GM18508 (cell line): ENCODE measurements at regions not wholly inside any gene's neighbourhood (a gene's known extent, or its start where the extent isn't known, plus 50 kb on each side); places are given as distances from the start of the nearest gene placed in this dataset.
A peak's percentile ranks its signal among the peaks of the same experiment; 100 is the strongest.
"Not testable (repeated sequence)": the region's sequence is repeated elsewhere in the genome, so short reads cannot be mapped to it uniquely, and the experiment has no call there.

Source experiments
- ATAC-seq: cut with Tn5 transposase; IDR thresholded peaks from one replicate; pipeline ENCODE4 v1.9.1; 2021; ENCODE audit warnings: moderate number of reproducible peaks; ENCODE audit not compliant: insufficient read depth, unreplicated experiment

GRCh38 chr6:141977782-141978181, 154.9 kb upstream of the GJE1 start:
- no peak for ATAC-seq

- ATAC-seq, result no peak
Measured at GRCh38 chr6:141976994-141977393, 155.7 kb upstream of the GJE1 start.

GRCh38 chr6:141969768-141970415, 162.8 kb upstream of the GJE1 start:
- ATAC-seq, result not testable (repeated sequence)

- ATAC-seq, result no peak
Measured at GRCh38 chr6:141969201-141969600, 163.5 kb upstream of the GJE1 start.

GRCh38 chr6:141968632-141969031, 164.1 kb upstream of the GJE1 start:
- no peak for ATAC-seq

GRCh38 chr6:141965016-141965545, 167.6 kb upstream of the GJE1 start:
- no peak for ATAC-seq

- ATAC-seq, result no peak
Measured at GRCh38 chr6:141963543-141964295, 169.0 kb upstream of the GJE1 start.

- no peak for ATAC-seq
Measured at GRCh38 chr6:141957271-141957670, 175.5 kb upstream of the GJE1 start.

GRCh38 chr6:141956868-141957267, 175.9 kb upstream of the GJE1 start:
- no peak for ATAC-seq

GRCh38 chr6:141956046-141956761, 176.5 kb upstream of the GJE1 start:
- no peak for ATAC-seq

- no peak for ATAC-seq
Measured at GRCh38 chr6:141953072-141953471, 179.7 kb upstream of the GJE1 start.

GRCh38 chr6:141946502-141946901, 186.2 kb upstream of the GJE1 start:
- no peak for ATAC-seq

GRCh38 chr6:141938664-141939063, 194.1 kb upstream of the GJE1 start:
- no peak for ATAC-seq

- ATAC-seq, result no peak
Measured at GRCh38 chr6:141932685-141933084, 200.0 kb upstream of the GJE1 start.

- peak; percentile 92 for ATAC-seq
Measured at GRCh38 chr6:141926200-141926900, 206.4 kb upstream of the GJE1 start.

GRCh38 chr6:141925001-141925400, 207.7 kb upstream of the GJE1 start:
- no peak for ATAC-seq

GRCh38 chr6:141922898-141923297, 209.8 kb upstream of the GJE1 start:
- ATAC-seq, result no peak

- not testable (repeated sequence) for ATAC-seq
Measured at GRCh38 chr6:141916682-141917505, 215.8 kb upstream of the GJE1 start.

GRCh38 chr6:141914646-141915045, 218.1 kb upstream of the GJE1 start:
- no peak for ATAC-seq
